DOHH2 (cell line): ENCODE measurements at regions not wholly inside any gene's neighbourhood (a gene's known extent, or its start where the extent isn't known, plus 50 kb on each side); places are given as distances from the start of the nearest gene placed in this dataset.

Experiments used
- H3F3A ChIP-seq: fragments of 200-600 bp; sonication (generic), shearing (Covaris generic); 2 replicates; pipeline ENCODE4 v1.6.0; 2016; ENCODE audit warnings: antibody characterized with exemption, mild to moderate bottlenecking; ENCODE audit not compliant: control insufficient read depth, insufficient read depth
- H3K27ac ChIP-seq: fragments of 200-600 bp; sonication (generic); 2 replicates; pipeline ENCODE4 v1.5.1; 2014; ENCODE audit warnings: low read depth, mild to moderate bottlenecking, low read length, moderate library complexity
- H3K27me3 ChIP-seq: fragments of 200-600 bp; sonication (generic); 2 replicates; pipeline ENCODE4 v1.6.1; 2014; ENCODE audit warnings: mild to moderate bottlenecking, low read length, mixed read lengths; ENCODE audit not compliant: control insufficient read depth
- H3K36me3 ChIP-seq: fragments of 200-600 bp; sonication (generic); 2 replicates; pipeline ENCODE4 v1.6.1; 2014; ENCODE audit warnings: mild to moderate bottlenecking, low read length, moderate library complexity, mixed read lengths; ENCODE audit not compliant: control insufficient read depth
- H3K4me1 ChIP-seq: fragments of 200-600 bp; sonication (generic); 2 replicates; pipeline ENCODE4 v1.6.1; 2014; ENCODE audit warnings: mild to moderate bottlenecking, low read length, mixed read lengths; ENCODE audit not compliant: control insufficient read depth
- H3K4me2 ChIP-seq: fragments of 200-600 bp; sonication (generic); 2 replicates; pipeline ENCODE4 v1.6.0; 2014; ENCODE audit warnings: mild to moderate bottlenecking, low read length, moderate library complexity
- H3K4me3 ChIP-seq: fragments of 200-600 bp; sonication (generic); 2 replicates; pipeline ENCODE4 v1.5.1; 2014; ENCODE audit warnings: mild to moderate bottlenecking, low read length, mixed read lengths
- H3K79me2 ChIP-seq: fragments of 200-600 bp; sonication (generic); 2 replicates; pipeline ENCODE4 v1.6.1; 2014; ENCODE audit warnings: mild to moderate bottlenecking, low read length, mixed read lengths; ENCODE audit not compliant: control insufficient read depth
- H3K9me2 ChIP-seq: fragments of 200-600 bp; sonication (generic); replicated peaks from 2 replicates; pipeline ENCODE4 v1.6.1; 2014; ENCODE audit warnings: mild to moderate bottlenecking, low read length, mixed read lengths; ENCODE audit not compliant: control insufficient read depth
- H3K9me3 ChIP-seq: fragments of 200-600 bp; sonication (generic); 2 replicates; pipeline ENCODE4 v1.6.1; 2014; ENCODE audit warnings: antibody characterized with exemption, low read length, mixed read lengths; ENCODE audit not compliant: control insufficient read depth, insufficient read depth
- H4K20me1 ChIP-seq: fragments of 200-600 bp; sonication (generic); 2 replicates; pipeline ENCODE4 v1.6.0; 2014; ENCODE audit warnings: low read depth, mild to moderate bottlenecking, antibody characterized with exemption, low read length, moderate library complexity; ENCODE audit not compliant: control insufficient read depth, insufficient read depth
- EZH2phosphoT487 ChIP-seq: fragments of 200-600 bp; sonication (generic); IDR thresholded peaks from 2 replicates; pipeline ENCODE4 v1.6.1; 2017; ENCODE audit warnings: borderline replicate concordance, mild to moderate bottlenecking, antibody characterized with exemption, low read length, moderate library complexity, mixed read lengths
- TF ChIP-seq, protein P1 (sequence below): fragments of 200-600 bp; sonication (generic); IDR thresholded peaks from one replicate; pipeline ENCODE4 v1.5.1; 2014; ENCODE audit warnings: antibody characterized with exemption, mild to moderate bottlenecking, low read depth, low read length; ENCODE audit not compliant: poor library complexity, severe bottlenecking

DNA sequence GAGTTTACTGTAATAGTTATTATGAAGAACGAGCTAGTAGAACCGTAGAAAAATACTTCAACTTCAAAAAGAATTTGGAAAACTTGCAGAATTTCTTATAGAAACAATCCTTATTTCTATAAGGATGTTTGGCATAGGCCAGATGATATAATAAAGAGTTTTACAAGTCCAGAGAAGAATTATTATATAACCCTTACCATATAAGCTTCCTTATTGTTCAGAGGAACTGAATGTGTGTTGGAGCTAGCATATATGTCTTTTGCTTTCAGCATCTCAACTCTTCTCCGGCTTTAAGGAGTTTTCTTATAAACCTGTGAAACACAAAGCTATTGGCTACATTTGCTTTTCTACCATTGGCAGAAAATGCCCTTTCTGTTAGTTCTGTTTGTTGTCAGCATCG is 178.0 kb upstream of the E2F7 start:
- H3K79me2 ChIP-seq = no peaks in the 10 kb centered on the region
- no peak overlapping the region for H3K27ac ChIP-seq
- no peaks in the 10 kb centered on the region for H3K9me2 ChIP-seq
- no peak overlapping the region for H3K4me3 ChIP-seq
- no peaks in the 10 kb centered on the region for H3K4me1 ChIP-seq
- H3F3A ChIP-seq = no peaks in the 10 kb centered on the region
- no peaks in the 10 kb centered on the region for H3K36me3 ChIP-seq
- no peak overlapping the region for H3K4me2 ChIP-seq
- no peaks in the 10 kb centered on the region for H3K9me3 ChIP-seq
- H4K20me1 ChIP-seq = no peaks in the 10 kb centered on the region
- TF ChIP-seq, protein P1, sequence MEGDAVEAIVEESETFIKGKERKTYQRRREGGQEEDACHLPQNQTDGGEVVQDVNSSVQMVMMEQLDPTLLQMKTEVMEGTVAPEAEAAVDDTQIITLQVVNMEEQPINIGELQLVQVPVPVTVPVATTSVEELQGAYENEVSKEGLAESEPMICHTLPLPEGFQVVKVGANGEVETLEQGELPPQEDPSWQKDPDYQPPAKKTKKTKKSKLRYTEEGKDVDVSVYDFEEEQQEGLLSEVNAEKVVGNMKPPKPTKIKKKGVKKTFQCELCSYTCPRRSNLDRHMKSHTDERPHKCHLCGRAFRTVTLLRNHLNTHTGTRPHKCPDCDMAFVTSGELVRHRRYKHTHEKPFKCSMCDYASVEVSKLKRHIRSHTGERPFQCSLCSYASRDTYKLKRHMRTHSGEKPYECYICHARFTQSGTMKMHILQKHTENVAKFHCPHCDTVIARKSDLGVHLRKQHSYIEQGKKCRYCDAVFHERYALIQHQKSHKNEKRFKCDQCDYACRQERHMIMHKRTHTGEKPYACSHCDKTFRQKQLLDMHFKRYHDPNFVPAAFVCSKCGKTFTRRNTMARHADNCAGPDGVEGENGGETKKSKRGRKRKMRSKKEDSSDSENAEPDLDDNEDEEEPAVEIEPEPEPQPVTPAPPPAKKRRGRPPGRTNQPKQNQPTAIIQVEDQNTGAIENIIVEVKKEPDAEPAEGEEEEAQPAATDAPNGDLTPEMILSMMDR = no peak
- TF ChIP-seq EZH2phosphoT487 = no peak
- no peaks in the 10 kb centered on the region for H3K27me3 ChIP-seq

GRCh38 chr12:77239617-77240016 is 174.2 kb upstream of the E2F7 start:
- H3K9me3 ChIP-seq = no peaks in the 10 kb centered on the region
- H3K36me3 ChIP-seq = no peaks in the 10 kb centered on the region
- no peaks in the 10 kb centered on the region for H4K20me1 ChIP-seq
- H3K79me2 ChIP-seq = no peaks in the 10 kb centered on the region
- no peak overlapping the region for H3K4me3 ChIP-seq
- H3K27me3 ChIP-seq = no peaks in the 10 kb centered on the region
- no peak for TF ChIP-seq EZH2phosphoT487
- TF ChIP-seq, protein P1 = no peak
- H3K4me1 ChIP-seq = no peaks in the 10 kb centered on the region
- no peak overlapping the region for H3K27ac ChIP-seq
- H3K4me2 ChIP-seq = no peak overlapping the region
- H3K9me2 ChIP-seq = no peaks in the 10 kb centered on the region
- H3F3A ChIP-seq = no peaks in the 10 kb centered on the region

- Histone ChIP-seq H4K20me1 (no peaks in the 10 kb centered on the region), H3K27ac (no peak overlapping the region), H3K36me3 (no peaks in the 10 kb centered on the region), H3K4me1 (no peaks in the 10 kb centered on the region), H3F3A (no peaks in the 10 kb centered on the region), H3K9me3 (no peaks in the 10 kb centered on the region), H3K4me2 (no peak overlapping the region), H3K79me2 (no peaks in the 10 kb centered on the region), H3K4me3 (no peak overlapping the region), H3K27me3 (no peaks in the 10 kb centered on the region), H3K9me2 (no peaks in the 10 kb centered on the region)
- TF ChIP-seq, protein P1 = no peak
- no peak for TF ChIP-seq EZH2phosphoT487
These were observed 173.0 kb upstream of the E2F7 start for GRCh38 chr12:77238335-77238734.

- no peaks in the 10 kb centered on the region for H3K9me2 ChIP-seq
- H4K20me1 ChIP-seq = no peaks in the 10 kb centered on the region
- no peaks in the 10 kb centered on the region for H3K4me1 ChIP-seq
- H3K79me2 ChIP-seq = no peaks in the 10 kb centered on the region
- H3F3A ChIP-seq = no peaks in the 10 kb centered on the region
- no peak overlapping the region for H3K4me3 ChIP-seq
- no peak overlapping the region for H3K4me2 ChIP-seq
- no peaks in the 10 kb centered on the region for H3K9me3 ChIP-seq
- H3K27ac ChIP-seq = no peak overlapping the region
- H3K27me3 ChIP-seq = no peaks in the 10 kb centered on the region
- no peaks in the 10 kb centered on the region for H3K36me3 ChIP-seq
- TF ChIP-seq, protein P1 = no peak
- TF ChIP-seq EZH2phosphoT487 = no peak
These were observed 172.5 kb upstream of the E2F7 start for GRCh38 chr12:77237896-77238295.
